H9 (cell line): ENCODE measurements at regions not wholly inside any gene's neighbourhood (a gene's known extent, or its start where the extent isn't known, plus 50 kb on each side); places are given as distances from the start of the nearest gene placed in this dataset.

Experiments
- DNase-seq: peaks from one replicate; pipeline ENCODE4 v3.0.0-alpha.2; 2017
- H2AFZ ChIP-seq: one replicate; pipeline ENCODE4 v1.6.1; 2013; ENCODE audit warnings: mild to moderate bottlenecking, low read length, control low read depth, moderate library complexity
- H2AK5ac ChIP-seq: 2 replicates; pipeline ENCODE4 v1.6.1; 2013; ENCODE audit warnings: low read length, control low read depth, mixed read lengths; ENCODE audit not compliant: insufficient read length
- H2BK120ac ChIP-seq: one replicate; pipeline ENCODE4 v1.6.1; 2013; ENCODE audit warnings: low read depth, mild to moderate bottlenecking, low read length, control low read depth, inconsistent platforms; ENCODE audit not compliant: poor library complexity, severe bottlenecking
- H2BK12ac ChIP-seq: 2 replicates; pipeline ENCODE4 v1.6.1; 2013; ENCODE audit warnings: low read length, control low read depth, mixed read lengths, low read depth; ENCODE audit not compliant: insufficient read length
- H2BK15ac ChIP-seq: 2 replicates; pipeline ENCODE4 v1.6.1; 2013; ENCODE audit warnings: low read depth, low read length, control low read depth
- H2BK20ac ChIP-seq: one replicate; pipeline ENCODE4 v1.6.1; 2013; ENCODE audit warnings: low read depth, mild to moderate bottlenecking, low read length, control low read depth, inconsistent platforms; ENCODE audit not compliant: poor library complexity, severe bottlenecking
- H2BK5ac ChIP-seq: 2 replicates; pipeline ENCODE4 v1.6.1; 2013; ENCODE audit warnings: low read length, control low read depth, mixed read lengths; ENCODE audit not compliant: insufficient read length
- H3K14ac ChIP-seq: 2 replicates; pipeline ENCODE4 v1.6.1; 2013; ENCODE audit warnings: low read length, control low read depth; ENCODE audit not compliant: insufficient read depth
- H3K18ac ChIP-seq: 2 replicates; pipeline ENCODE4 v1.6.1; 2013; ENCODE audit warnings: low read depth, mild to moderate bottlenecking, mixed read lengths, low read length, control low read depth; ENCODE audit not compliant: insufficient read length
- H3K23ac ChIP-seq: 2 replicates; pipeline ENCODE4 v1.6.1; 2013; ENCODE audit warnings: low read length, control low read depth, mixed read lengths, low read depth; ENCODE audit not compliant: insufficient read length
- H3K23me2 ChIP-seq: 2 replicates; pipeline ENCODE4 v1.6.1; 2013; ENCODE audit warnings: low read depth, mild to moderate bottlenecking, mixed read lengths, low read length, control low read depth; ENCODE audit not compliant: insufficient read length, poor library complexity, severe bottlenecking
- H3K27ac ChIP-seq: 2 replicates; pipeline ENCODE4 v1.5.1; 2013; ENCODE audit warnings: low read length, control low read depth, mixed read lengths, low read depth; ENCODE audit not compliant: insufficient read length
- H3K27me3 ChIP-seq: 2 replicates; pipeline ENCODE4 v1.6.1; 2013; ENCODE audit warnings: low read length, control low read depth, inconsistent platforms; ENCODE audit not compliant: insufficient read depth
- H3K4ac ChIP-seq: 2 replicates; pipeline ENCODE4 v1.6.1; 2013; ENCODE audit warnings: low read depth, mild to moderate bottlenecking, control low read depth, inconsistent platforms, low read length, moderate library complexity
- H3K4me1 ChIP-seq: 2 replicates; pipeline ENCODE4 v1.6.1; 2013; ENCODE audit warnings: low read length, control low read depth, inconsistent platforms; ENCODE audit not compliant: insufficient read depth
- H3K4me2 ChIP-seq: 2 replicates; pipeline ENCODE4 v1.6.1; 2013; ENCODE audit warnings: low read length, control low read depth, mixed read lengths; ENCODE audit not compliant: insufficient read length, insufficient read depth
- H3K56ac ChIP-seq: 2 replicates; pipeline ENCODE4 v1.6.1; 2013; ENCODE audit warnings: low read depth, mild to moderate bottlenecking, mixed read lengths, low read length, control low read depth; ENCODE audit not compliant: insufficient read length
- H3K79me1 ChIP-seq: 2 replicates; pipeline ENCODE4 v1.6.1; 2013; ENCODE audit warnings: low read depth, mild to moderate bottlenecking, moderate library complexity, low read length, control low read depth, inconsistent platforms; ENCODE audit not compliant: insufficient read depth, poor library complexity, severe bottlenecking
- H3K79me2 ChIP-seq: 2 replicates; pipeline ENCODE4 v1.6.1; 2013; ENCODE audit warnings: low read length, control low read depth, inconsistent platforms; ENCODE audit not compliant: insufficient read depth
- H3K9ac ChIP-seq: 2 replicates; pipeline ENCODE4 v1.6.1; 2013; ENCODE audit warnings: low read length, control low read depth, mixed read lengths; ENCODE audit not compliant: insufficient read length; ENCODE audit errors: extremely low read depth
- H3K9me3 ChIP-seq: one replicate; pipeline ENCODE4 v1.6.1; 2013; ENCODE audit warnings: low read depth, low read length, inconsistent platforms; ENCODE audit not compliant: control insufficient read depth
- H3T11ph ChIP-seq: one replicate; pipeline ENCODE4 v1.6.1; 2013; ENCODE audit warnings: mild to moderate bottlenecking, low read length, control low read depth, inconsistent platforms
- H4K20me1 ChIP-seq: one replicate; pipeline ENCODE4 v1.6.1; 2013; ENCODE audit not compliant: control insufficient read depth, insufficient read length, insufficient read depth
- H4K5ac ChIP-seq: 2 replicates; pipeline ENCODE4 v1.6.1; 2013; ENCODE audit warnings: low read depth, mild to moderate bottlenecking, mixed read lengths, low read length, control low read depth; ENCODE audit not compliant: insufficient read length
- H4K8ac ChIP-seq: replicated peaks from 2 replicates; pipeline ENCODE4 v1.6.1; 2013; ENCODE audit warnings: low read length, control low read depth, mixed read lengths, low read depth; ENCODE audit not compliant: insufficient read length
- H4K91ac ChIP-seq: 2 replicates; pipeline ENCODE4 v1.6.1; 2013; ENCODE audit warnings: low read depth, mild to moderate bottlenecking, moderate library complexity, mixed read lengths, low read length, control low read depth; ENCODE audit not compliant: insufficient read length
- H3K27ac Mint-ChIP-seq, 3 experiments: 2 replicates in 2 of 3; 3 replicates in 1 of 3; pipeline ENCODE4 v1.8.0; 2020 to 2021; ENCODE audit warnings: mixed read lengths in 3 of 3, mild to moderate bottlenecking in 1 of 3, moderate library complexity in 1 of 3
- H3K27me3 Mint-ChIP-seq: 2 replicates; pipeline ENCODE4 v1.8.0; 2021; ENCODE audit warnings: low read depth, mild to moderate bottlenecking, moderate library complexity, mixed read lengths
- H3K36me3 Mint-ChIP-seq, 3 experiments: 2 replicates in 2 of 3; 3 replicates in 1 of 3; pipeline ENCODE4 v1.8.0; 2020 to 2021; ENCODE audit warnings: low read depth in 3 of 3, mixed read lengths in 3 of 3; ENCODE audit not compliant: insufficient read depth in 1 of 3
- H3K4me1 Mint-ChIP-seq, 2 experiments: 2 replicates each; pipeline ENCODE4 v1.8.0; 2020; ENCODE audit warnings: mixed read lengths in 2 of 2
- H3K4me3 Mint-ChIP-seq, 2 experiments: 2 replicates in 1 of 2; 3 replicates in 1 of 2; pipeline ENCODE4 v1.8.0; 2020 to 2021; ENCODE audit warnings: mild to moderate bottlenecking in 2 of 2, mixed read lengths in 2 of 2, moderate library complexity in 1 of 2
- H3K9me3 Mint-ChIP-seq, 2 experiments: 2 replicates in 1 of 2; 3 replicates in 1 of 2; pipeline ENCODE4 v1.8.0; 2020; ENCODE audit warnings: mild to moderate bottlenecking in 2 of 2, mixed read lengths in 2 of 2, moderate library complexity in 1 of 2
- TF ChIP-seq, protein P1 (sequence below): fragments of 200-600 bp; sonication (generic); conservative IDR thresholded peaks from 3 replicates; pipeline ENCODE4 v1.8.0; 2021; ENCODE audit warnings: antibody characterized with exemption, mild to moderate bottlenecking

- H2AFZ ChIP-seq = no peak overlapping the region
- Mint-ChIP-seq H3K4me1 (peaks cover 28 to 31% of the 10 kb centered on the region in 2 experiments), H3K36me3 (no peaks in the 10 kb centered on the region), H3K27me3 (no peaks in the 10 kb centered on the region), H3K27ac (peak overlapping the region; percentile 16 to 66 (median 23); a peak in 4 of 7 replicates), H3K4me3 (no peak overlapping the region), H3K9me3 (no peaks in the 10 kb centered on the region; a peak in 1 of 5 replicates)
- H3K23me2 ChIP-seq = no peaks in the 10 kb centered on the region
- H3K4me2 ChIP-seq = no peak overlapping the region
- H3K27ac ChIP-seq = no peak overlapping the region
- no peaks in the 10 kb centered on the region for H3K9me3 ChIP-seq
- H3T11ph ChIP-seq = no peak overlapping the region
- H3K27me3 ChIP-seq = no peaks in the 10 kb centered on the region
- no peaks in the 10 kb centered on the region for H3K79me2 ChIP-seq
- H4K91ac ChIP-seq = no peak overlapping the region
- no peak overlapping the region for H4K8ac ChIP-seq
- H3K23ac ChIP-seq = no peak overlapping the region
- H2BK15ac ChIP-seq = no peak overlapping the region
- no peak overlapping the region for H2BK12ac ChIP-seq
- no peaks in the 10 kb centered on the region for H3K79me1 ChIP-seq
- no peak overlapping the region for H3K18ac ChIP-seq
- no peak overlapping the region for H2BK120ac ChIP-seq
- no peak overlapping the region for H4K5ac ChIP-seq
- H2BK5ac ChIP-seq = no peak overlapping the region
- H2BK20ac ChIP-seq = no peak overlapping the region
- no peak overlapping the region for H2AK5ac ChIP-seq
- TF ChIP-seq, protein P1, sequence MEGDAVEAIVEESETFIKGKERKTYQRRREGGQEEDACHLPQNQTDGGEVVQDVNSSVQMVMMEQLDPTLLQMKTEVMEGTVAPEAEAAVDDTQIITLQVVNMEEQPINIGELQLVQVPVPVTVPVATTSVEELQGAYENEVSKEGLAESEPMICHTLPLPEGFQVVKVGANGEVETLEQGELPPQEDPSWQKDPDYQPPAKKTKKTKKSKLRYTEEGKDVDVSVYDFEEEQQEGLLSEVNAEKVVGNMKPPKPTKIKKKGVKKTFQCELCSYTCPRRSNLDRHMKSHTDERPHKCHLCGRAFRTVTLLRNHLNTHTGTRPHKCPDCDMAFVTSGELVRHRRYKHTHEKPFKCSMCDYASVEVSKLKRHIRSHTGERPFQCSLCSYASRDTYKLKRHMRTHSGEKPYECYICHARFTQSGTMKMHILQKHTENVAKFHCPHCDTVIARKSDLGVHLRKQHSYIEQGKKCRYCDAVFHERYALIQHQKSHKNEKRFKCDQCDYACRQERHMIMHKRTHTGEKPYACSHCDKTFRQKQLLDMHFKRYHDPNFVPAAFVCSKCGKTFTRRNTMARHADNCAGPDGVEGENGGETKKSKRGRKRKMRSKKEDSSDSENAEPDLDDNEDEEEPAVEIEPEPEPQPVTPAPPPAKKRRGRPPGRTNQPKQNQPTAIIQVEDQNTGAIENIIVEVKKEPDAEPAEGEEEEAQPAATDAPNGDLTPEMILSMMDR = no peak
- H3K14ac ChIP-seq = no peak overlapping the region
- H4K20me1 ChIP-seq = no peaks in the 10 kb centered on the region
- H3K56ac ChIP-seq = no peak overlapping the region
- no peak overlapping the region for H3K9ac ChIP-seq
- DNase-seq = no peak
- peaks cover 4% of the 10 kb centered on the region; the same call in 1 of the 2 replicates for H3K4me1 ChIP-seq
- no peak overlapping the region for H3K4ac ChIP-seq
Measured at GRCh38 chr5:90014420-90014819, 395.1 kb downstream of the CETN3 start.
